RWPE1 (cell line): ENCODE measurements at regions not wholly inside any gene's neighbourhood (a gene's known extent, or its start where the extent isn't known, plus 50 kb on each side); places are given as distances from the start of the nearest gene placed in this dataset.
"Not testable (repeated sequence)": the region's sequence is repeated elsewhere in the genome, so short reads cannot be mapped to it uniquely, and the experiment has no call there.

Experiments used
- CTCF ChIA-PET: fragments of 350-600 bp; sonication (Branson Sonifier 250); formaldehyde crosslinking; extraction: SDS; loops from one replicate; lab custom pipeline; 2021; lab: Yijun Ruan, JAX
- POLR2A ChIA-PET: fragments of 400-600 bp; formaldehyde crosslinking; extraction: SDS; loops from one replicate; lab custom pipeline; 2020; ENCODE audit warnings: antibody characterized with exemption; ENCODE audit not compliant: low non-redundant PET; lab: Yijun Ruan, JAX
- DNase-seq: peaks from one replicate; pipeline ENCODE4 v3.0.0; 2012; ENCODE audit warnings: low spot score
- H3K27ac ChIP-seq: fragments of 450-650 bp; 2 replicates; pipeline ENCODE4 v1.5.1; 2017
- TF ChIP-seq, protein P1 (sequence below): fragments of 450-650 bp; conservative IDR thresholded peaks from 2 replicates; pipeline ENCODE4 v1.5.1; 2017; ENCODE audit warnings: low read depth, mild to moderate bottlenecking

DNA sequence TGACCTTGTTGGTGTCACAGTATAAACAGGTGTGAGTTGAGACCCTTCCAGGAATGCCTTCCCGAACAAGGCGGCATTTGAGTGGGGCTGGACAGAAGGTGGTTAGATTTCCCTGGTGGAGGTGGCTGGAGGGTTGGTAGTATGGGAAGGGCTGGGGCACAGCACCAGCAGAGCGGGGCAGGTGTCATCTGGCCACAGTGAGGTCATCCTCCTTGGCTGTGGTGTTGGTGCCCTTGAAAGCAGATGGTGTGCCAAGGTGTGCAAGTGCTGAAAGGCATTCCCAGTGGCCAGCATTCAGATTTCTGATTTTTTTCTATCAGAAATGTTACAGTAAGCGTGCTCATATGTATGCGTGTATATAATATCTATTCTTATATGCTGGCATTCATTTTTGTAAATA lies 126.6 kb downstream of the LAT start:
- CTCF ChIA-PET: no interaction called here
- POLR2A ChIA-PET: no interaction called here
- TF ChIP-seq, protein P1, sequence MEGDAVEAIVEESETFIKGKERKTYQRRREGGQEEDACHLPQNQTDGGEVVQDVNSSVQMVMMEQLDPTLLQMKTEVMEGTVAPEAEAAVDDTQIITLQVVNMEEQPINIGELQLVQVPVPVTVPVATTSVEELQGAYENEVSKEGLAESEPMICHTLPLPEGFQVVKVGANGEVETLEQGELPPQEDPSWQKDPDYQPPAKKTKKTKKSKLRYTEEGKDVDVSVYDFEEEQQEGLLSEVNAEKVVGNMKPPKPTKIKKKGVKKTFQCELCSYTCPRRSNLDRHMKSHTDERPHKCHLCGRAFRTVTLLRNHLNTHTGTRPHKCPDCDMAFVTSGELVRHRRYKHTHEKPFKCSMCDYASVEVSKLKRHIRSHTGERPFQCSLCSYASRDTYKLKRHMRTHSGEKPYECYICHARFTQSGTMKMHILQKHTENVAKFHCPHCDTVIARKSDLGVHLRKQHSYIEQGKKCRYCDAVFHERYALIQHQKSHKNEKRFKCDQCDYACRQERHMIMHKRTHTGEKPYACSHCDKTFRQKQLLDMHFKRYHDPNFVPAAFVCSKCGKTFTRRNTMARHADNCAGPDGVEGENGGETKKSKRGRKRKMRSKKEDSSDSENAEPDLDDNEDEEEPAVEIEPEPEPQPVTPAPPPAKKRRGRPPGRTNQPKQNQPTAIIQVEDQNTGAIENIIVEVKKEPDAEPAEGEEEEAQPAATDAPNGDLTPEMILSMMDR: no peak
- H3K27ac ChIP-seq: no peak overlapping the region
- DNase-seq: no peak

DNA sequence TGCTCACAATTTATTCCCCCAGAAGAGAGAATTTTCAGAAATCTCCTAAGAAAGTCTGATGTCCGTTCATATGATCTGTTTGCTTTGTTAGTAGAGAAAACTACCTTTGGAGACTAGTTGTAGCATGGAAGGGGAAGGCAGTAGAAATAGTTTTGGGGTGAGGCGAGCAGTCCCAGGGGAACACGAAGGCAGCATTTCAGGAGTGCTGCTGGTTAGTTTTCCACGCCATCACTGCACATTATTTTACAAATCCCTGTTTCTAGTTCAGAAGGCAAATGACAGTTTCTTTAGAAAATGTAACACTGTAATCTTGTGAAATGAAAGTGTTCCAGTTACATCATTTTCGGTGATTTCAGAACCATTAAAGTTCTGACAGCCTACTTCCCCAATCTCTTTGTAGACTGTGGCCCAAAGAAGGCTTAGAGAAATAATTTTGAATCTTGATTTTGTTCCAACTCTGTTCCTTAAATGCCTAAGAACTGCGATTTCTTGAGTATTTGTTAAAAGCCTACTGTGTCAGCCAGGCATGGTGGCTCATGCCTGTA lies 123.8 kb downstream of the LAT start:
- CTCF ChIA-PET, H3K27ac ChIP-seq, POLR2A ChIA-PET, DNase-seq: not testable (repeated sequence)

DNA sequence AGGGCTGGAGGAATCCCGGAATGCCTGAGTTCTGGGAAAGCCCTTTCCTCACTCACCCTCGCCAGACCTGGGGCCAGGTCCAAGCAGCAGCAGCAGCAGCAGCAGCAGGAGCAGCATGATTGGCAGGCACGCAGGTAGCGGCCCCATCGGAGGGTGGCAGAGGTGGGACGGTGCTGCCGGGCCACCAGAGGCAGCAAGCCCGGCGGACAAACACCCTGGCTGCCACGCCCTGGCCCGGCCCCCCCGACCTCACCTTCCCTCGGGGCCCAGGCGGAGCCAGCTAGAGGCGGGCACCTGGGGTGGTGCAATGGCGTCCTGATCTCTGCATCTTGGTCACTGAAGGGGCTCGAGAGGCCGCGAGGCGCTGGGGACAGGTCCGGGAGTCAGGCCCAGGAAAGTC lies 122.4 kb downstream of the LAT start:
- ChIA-PET POLR2A (no interaction called here), CTCF (no interaction called here)
- no peak for DNase-seq
- TF ChIP-seq, protein P1: no peak
- H3K27ac ChIP-seq: no peak overlapping the region

DNA sequence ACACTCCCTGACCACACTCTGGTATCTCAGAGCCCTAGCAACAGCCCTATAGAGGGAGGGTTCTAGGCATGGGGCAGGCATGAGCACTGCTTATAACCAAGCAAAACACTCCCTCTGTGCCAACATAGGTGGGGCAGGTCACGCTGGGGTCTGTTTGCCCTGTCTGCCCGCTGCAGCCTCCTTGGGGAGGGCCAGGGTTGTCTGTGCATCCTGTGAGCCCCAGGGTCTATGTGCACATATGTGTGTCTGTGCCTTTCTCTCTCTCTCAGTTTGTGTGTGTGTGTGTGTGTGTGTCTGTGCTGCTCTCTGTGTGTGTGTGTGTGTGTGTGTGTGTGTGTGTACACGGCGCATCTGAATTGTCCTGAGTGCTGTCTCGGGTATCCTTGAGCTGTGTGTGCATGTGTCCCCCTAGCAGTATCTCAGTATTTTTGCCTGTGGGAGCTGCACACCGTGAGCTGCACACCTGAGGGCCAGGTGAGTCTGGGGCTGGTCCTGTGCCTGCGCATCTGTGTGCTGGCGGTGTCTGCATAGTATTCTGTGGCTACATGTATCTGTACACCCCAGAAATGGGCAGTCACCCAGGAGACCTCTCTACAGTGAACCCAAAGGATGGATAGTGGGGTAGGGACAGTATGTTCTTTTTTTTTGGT lies 121.5 kb downstream of the LAT start:
- DNase-seq, H3K27ac ChIP-seq, POLR2A ChIA-PET, CTCF ChIA-PET: not testable (repeated sequence)

DNA sequence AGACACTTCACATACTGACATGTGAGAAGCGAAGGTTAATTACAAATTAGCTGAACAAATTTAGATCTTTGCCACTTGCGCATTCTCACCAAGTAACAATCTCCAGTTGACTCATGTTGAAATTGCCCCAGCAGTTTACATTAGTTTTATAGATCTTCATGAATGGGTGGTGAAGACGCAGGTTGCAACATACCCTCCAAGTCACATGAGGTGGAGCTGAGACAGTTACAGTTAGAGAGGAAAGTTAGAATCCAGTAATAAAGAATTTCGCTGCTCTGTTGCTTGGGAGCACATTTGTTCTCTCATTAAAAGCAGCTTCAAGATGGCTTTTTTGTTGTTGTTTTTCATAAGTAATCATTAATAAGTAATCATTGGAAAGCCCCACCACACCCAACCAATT lies 119.7 kb downstream of the LAT start:
- H3K27ac ChIP-seq, DNase-seq, CTCF ChIA-PET, POLR2A ChIA-PET: not testable (repeated sequence)

DNA sequence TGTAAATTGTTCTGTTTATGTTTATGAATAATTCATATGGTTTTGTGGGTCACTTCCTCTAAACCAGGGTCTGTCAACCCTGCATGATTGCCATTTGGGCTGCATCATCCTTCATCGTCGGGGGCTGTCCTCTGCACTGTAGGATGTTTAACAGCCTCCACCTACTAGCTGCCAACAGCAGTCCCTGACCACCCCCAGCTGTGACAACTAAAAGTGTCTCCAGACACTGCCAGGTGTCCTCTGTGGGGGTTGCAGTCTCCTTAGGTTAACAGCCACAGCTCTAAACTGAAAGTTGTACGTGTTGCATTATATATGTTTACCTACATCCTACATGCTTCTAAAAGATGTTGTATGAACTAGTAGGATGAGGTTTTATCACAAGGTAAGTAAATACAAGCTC lies 113.1 kb downstream of the LAT start:
- CTCF ChIA-PET, DNase-seq, H3K27ac ChIP-seq, POLR2A ChIA-PET: not testable (repeated sequence)

DNA sequence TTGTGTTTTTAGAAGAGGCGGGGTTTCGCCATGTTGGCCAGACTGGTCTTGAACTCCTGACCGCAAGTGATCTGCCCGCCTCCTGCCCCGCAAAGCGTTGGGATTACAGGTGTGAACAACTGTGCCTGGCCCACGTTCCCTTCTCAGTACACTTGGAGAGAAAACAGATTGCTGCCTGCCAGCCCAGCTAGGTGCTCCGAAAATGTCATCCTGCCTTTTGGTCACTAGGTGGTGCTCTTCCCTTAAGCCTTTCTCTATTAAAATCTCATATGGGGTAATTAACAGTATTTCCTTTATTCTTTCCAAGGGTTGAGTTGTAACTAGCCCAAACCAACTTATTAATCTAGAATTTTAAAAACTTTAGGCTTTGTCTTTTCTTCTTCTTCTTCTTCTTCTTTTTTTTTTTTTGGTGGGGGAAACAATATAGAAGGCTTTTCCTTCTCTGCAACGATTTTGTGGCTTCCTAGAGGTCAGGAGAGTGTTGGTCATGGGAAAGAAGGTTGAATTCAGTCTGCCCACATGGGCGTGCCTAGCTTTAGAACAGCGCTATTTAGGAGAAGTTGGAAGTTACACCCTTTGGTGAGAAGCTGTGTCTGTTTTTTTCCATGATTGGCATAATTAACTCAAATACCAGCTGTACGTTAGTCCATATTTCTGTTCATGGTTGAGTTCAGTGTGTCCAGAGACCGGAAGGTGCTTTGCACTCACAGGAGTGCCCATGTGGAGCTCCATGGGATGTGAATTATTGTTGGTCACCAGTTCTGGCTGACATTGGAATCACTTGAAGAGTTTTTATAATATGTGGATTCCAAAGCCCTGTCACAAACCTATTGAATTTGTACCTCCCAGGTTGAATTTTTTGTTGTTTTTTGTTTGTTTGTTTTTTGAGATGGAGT lies 110.1 kb downstream of the LAT start:
- DNase-seq, POLR2A ChIA-PET, CTCF ChIA-PET, H3K27ac ChIP-seq: not testable (repeated sequence)
- TF ChIP-seq, protein P1: peak; percentile 65

DNA sequence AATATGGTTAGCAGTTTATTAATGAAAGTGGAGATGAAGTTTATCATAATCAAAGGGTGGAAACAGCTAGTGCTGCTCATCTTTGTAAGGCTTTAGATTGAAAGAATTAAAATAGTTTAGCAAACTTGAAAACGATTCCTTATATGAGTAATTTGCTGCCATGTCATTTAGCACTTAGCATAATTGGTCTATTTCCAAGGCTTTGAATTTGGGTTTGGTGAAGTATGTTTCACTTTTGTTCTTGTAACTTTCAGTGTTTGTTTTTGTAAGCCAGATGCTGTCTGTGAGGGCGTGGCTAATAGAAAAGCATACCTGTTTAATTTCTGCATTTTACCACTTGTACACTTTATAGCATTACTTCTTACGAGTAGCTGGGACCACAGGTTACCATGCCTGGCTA lies 109.5 kb downstream of the LAT start:
- POLR2A ChIA-PET, H3K27ac ChIP-seq, CTCF ChIA-PET, DNase-seq: not testable (repeated sequence)

DNA sequence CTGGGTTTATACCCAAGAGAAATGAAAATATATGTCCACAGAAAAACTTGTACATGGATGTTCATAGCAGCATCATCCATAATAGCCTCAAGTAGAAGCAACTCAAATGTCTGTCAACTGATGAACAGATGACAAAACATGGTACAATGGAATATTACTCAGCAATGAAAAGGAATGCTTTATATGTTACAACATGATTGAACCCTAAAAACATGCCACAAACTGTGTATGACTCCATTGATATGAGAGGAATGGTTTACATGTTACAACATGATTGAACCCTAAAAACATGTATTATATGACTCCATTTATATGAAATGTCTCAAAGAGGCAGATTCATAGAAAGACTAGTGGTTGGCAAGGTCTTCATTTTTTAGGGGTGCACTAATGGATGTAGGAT lies 104.8 kb downstream of the LAT start:
- DNase-seq, CTCF ChIA-PET, POLR2A ChIA-PET, H3K27ac ChIP-seq: not testable (repeated sequence)

DNA sequence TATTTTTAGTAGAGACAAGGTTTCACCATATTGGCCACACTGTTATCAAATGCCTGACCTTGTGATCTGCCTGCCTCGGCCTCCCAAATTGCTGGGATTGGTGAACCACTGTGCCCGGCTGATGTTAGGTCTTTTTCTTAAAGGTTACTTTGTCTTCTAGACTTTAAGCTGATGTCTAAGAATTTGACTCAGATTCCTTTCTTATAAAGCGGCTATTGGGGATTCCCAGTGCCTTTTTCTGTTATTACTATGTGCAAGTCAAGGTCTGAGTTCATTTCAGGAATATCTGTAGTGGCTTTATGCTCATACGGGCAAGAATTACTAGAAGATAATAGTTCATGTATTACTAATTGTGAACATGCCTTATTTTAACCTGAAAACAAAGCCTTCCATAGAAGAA lies 102.8 kb downstream of the LAT start:
- POLR2A ChIA-PET, CTCF ChIA-PET, H3K27ac ChIP-seq, DNase-seq: not testable (repeated sequence)

DNA sequence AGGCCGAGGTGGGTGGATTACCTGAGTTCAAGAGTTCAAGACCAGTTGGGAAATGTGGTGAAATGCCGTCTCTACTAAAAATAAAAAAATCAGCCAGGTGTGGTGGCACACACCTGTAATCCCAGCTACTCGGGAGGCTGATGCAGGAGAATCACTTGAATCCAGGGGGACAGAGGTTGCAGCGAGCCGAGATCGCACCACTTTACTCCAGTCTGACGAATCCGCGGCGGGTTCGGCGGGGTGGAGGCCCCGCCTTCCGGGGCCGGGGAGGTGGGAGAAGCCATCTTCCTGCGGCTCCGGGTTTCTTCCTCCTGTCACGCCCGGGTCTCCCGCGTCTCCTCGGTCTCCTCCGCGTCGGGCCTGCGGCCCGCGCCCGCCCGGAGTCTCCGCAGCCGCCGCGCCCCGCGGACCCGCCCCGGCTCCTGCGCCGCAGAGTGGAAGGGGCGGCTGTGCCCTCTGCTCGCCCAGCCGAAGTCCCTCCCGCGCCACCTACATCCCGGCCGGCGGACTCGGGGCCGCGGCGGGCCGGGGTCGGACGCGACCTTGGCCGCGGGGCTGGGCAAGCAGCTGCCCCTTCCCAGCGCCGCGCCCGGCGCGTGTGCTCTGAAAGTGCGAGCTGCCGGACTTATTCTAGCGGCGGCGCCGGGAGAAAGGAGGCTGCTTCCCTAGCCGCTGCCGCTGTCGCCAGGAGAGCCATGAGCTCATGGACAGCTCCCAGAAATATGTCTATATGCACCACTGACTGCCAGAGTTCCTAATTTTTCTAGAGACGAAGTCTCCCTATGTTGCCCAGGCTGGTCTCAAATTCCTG lies 97.2 kb downstream of the LAT start:
- CTCF ChIA-PET, H3K27ac ChIP-seq, DNase-seq, POLR2A ChIA-PET: not testable (repeated sequence)

DNA sequence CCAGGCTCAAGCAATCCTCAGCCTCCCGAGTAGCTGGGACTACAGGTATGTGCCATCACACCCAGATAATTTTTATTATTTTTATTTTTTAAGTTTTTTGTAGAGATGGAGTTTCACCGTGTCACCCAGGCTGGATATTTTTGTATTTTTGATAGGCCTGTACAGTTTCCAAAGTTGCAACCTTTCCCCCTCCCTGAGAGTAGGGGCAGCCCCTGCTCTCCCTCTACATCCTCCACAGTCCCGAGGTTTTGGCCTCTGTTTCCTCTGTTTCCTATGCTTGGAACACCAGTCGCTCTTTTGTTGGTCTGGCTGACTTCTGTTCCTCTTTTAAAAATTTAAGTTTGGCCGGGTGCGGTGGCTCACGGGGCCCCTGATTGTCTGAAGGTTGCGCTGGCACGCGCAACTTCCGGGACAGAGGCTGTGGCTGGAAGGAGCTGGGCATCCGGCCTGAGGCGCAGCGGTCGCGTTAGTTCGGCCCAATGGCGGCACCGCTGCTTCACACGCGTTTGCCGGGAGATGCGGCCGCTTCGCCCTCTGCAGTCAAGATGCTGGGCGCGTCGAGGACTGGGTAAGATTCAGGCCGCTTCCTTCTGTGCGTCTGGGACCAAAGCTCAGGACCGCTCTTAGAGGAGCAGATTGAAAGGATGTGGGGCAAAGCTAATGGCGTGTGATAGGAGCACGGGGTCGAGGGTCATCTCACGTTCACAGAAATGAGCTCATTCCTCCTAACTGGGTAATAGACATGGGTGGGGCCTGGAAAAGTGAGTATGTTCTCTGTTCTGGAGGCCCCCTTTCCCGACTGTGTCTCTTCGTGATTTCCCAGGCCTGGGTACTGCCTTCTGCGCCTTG lies 89.9 kb downstream of the LAT start:
- H3K27ac ChIP-seq, CTCF ChIA-PET, DNase-seq, POLR2A ChIA-PET: not testable (repeated sequence)
